ENCODE measurements at regions not wholly inside any gene's neighbourhood (a gene's known extent, or its start where the extent isn't known, plus 50 kb on each side); places are given as distances from the start of the nearest gene placed in this dataset.

DNA sequence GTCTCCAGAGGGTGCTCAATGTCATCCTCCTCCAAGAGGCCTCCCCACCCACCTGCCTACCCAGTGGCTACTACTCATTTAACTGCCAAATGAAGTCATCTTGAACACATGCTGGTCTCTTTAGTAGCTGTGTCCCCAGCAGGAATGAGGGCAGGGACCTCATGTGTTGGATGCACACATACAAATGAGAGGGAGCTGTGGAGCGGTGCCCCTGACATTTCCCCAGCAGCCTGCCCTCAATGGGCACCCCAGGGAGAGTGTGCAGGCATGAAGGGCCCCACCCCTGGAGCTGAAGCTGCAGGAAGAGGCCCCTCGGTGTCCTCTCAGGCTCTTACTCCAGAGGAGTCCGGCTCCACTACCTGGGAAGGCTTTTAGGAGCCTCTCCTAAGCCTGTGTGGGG is 1322.7 kb downstream of the UQCRFS1 start:
- BruUV-seq (replicated peaks), result no TSS peak

DNA sequence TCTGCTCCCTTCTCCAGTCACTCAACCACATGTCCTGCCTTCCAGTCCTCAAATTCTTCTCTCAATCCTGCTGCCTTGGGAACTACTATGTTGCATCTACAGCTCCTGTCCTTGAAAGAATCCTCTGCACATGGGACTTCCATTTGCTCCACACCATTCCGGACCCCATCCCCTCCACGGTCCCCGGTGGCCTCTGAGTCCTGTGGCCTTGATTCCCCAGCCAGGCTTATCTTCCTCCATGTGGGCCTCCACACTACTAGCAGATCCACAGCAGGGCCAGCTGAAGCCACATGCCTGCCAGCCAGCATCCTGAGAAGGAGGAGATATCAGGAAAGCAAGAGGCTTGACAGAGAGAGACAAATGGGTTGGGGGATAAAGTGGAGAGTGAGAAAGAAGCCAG is 1323.8 kb downstream of the UQCRFS1 start:
- dilution Hi-C loops (cut with MboI; ENCODE audit: extremely low pct_ligation_motif_present, low sequenced_read_pairs), result no loop called here
- no peak for DNase-seq (ENCODE audit: low read depth, low spot score)
- POLR2A ChIA-PET, result no interaction called here
- Histone ChIP-seq H3K27ac (ENCODE audit: insufficient read depth, low read depth, low read length) (no peak overlapping the region), H3K27me3 (ENCODE audit: control insufficient read depth in 2 of 2, insufficient read depth in 2 of 2, low read length in 2 of 2) (no peaks in the 10 kb centered on the region), H3K36me3 (ENCODE audit: control insufficient read depth in 2 of 2, extremely low read depth in 1 of 2, insufficient read depth in 2 of 2, low read length in 2 of 2) (no peaks in the 10 kb centered on the region), H3K9me1 (replicated peaks; ENCODE audit: control insufficient read depth, extremely low read depth, insufficient read depth, low read length) (no peaks in the 10 kb centered on the region), H3K79me2 (ENCODE audit: control insufficient read depth, insufficient read depth, low read length) (no peaks in the 10 kb centered on the region), H3K9me3 (replicated peaks; ENCODE audit: control insufficient read depth, insufficient read depth, low read length) (peaks cover 14% of the 10 kb centered on the region), H3K4me3 (replicated peaks in 1 of 3; ENCODE audit: insufficient read depth in 1 of 3, low read depth in 1 of 3, low read length in 3 of 3) (no peak overlapping the region), H3K9ac (replicated peaks; ENCODE audit: extremely low read depth, insufficient read depth, low read length) (no peak overlapping the region), H2AFZ (ENCODE audit: low read depth, low read length) (no peak overlapping the region), H4K20me1 (replicated peaks; ENCODE audit: control insufficient read depth, extremely low read depth, insufficient read depth, low read length) (no peaks in the 10 kb centered on the region), H3K4me2 (ENCODE audit: insufficient read depth, low read length) (no peak overlapping the region), H3K4me1 (ENCODE audit: control insufficient read depth, extremely low read depth, insufficient read depth, low read length) (no peaks in the 10 kb centered on the region)
- intact Hi-C loops (cut with micrococcal nuclease), result no loop called here
- CTCF ChIA-PET, result no interaction called here
- TF ChIP-seq GATA2 (IDR thresholded peaks at IDR 0.05; ENCODE audit: insufficient read depth, insufficient read length, low read depth, low read length) (no peak), POLR2AphosphoS5 (IDR thresholded peaks at IDR 0.05; ENCODE audit: insufficient read depth, low read depth, low read length) (no peak), POLR2A (IDR thresholded peaks at IDR 0.05; ENCODE audit: low read depth, low read length) (no peak), JUN (IDR thresholded peaks at IDR 0.05; ENCODE audit: borderline replicate concordance, insufficient read depth, insufficient read length, low read depth) (no peak)
- TF ChIP-seq, protein P1, sequence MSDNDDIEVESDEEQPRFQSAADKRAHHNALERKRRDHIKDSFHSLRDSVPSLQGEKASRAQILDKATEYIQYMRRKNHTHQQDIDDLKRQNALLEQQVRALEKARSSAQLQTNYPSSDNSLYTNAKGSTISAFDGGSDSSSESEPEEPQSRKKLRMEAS (IDR thresholded peaks at IDR 0.05; ENCODE audit: insufficient read depth, insufficient read length), result no peak
- TF ChIP-seq, protein P2, sequence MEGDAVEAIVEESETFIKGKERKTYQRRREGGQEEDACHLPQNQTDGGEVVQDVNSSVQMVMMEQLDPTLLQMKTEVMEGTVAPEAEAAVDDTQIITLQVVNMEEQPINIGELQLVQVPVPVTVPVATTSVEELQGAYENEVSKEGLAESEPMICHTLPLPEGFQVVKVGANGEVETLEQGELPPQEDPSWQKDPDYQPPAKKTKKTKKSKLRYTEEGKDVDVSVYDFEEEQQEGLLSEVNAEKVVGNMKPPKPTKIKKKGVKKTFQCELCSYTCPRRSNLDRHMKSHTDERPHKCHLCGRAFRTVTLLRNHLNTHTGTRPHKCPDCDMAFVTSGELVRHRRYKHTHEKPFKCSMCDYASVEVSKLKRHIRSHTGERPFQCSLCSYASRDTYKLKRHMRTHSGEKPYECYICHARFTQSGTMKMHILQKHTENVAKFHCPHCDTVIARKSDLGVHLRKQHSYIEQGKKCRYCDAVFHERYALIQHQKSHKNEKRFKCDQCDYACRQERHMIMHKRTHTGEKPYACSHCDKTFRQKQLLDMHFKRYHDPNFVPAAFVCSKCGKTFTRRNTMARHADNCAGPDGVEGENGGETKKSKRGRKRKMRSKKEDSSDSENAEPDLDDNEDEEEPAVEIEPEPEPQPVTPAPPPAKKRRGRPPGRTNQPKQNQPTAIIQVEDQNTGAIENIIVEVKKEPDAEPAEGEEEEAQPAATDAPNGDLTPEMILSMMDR (IDR thresholded peaks at IDR 0.05; ENCODE audit: extremely low read depth in 1 of 2, insufficient read depth in 1 of 2, low read depth in 1 of 2, low read length in 2 of 2), result no peak
- BruUV-seq (replicated peaks), result no TSS peak
- no peak for FAIRE-seq

More for the DNA sequence above, 1322.7 kb downstream of the UQCRFS1 start:
- no peaks in the 10 kb centered on the region for H3K27me3 ChIP-seq (ENCODE audit: control insufficient read depth in 2 of 2, insufficient read depth in 2 of 2, low read length in 2 of 2)
- no peak for TF ChIP-seq GATA2 (IDR thresholded peaks at IDR 0.05; ENCODE audit: insufficient read depth, insufficient read length, low read depth, low read length)
- no peak for TF ChIP-seq JUN (IDR thresholded peaks at IDR 0.05; ENCODE audit: borderline replicate concordance, insufficient read depth, insufficient read length, low read depth)
- no peak for TF ChIP-seq POLR2AphosphoS5 (IDR thresholded peaks at IDR 0.05; ENCODE audit: insufficient read depth, low read depth, low read length)
- no peak for TF ChIP-seq FOS (IDR thresholded peaks at IDR 0.05; ENCODE audit: borderline replicate concordance, insufficient read depth, low read length)
- no peak for TF ChIP-seq EZH2 (IDR thresholded peaks at IDR 0.05; ENCODE audit: borderline replicate concordance, low read depth, low read length, severe bottlenecking)
- no peak for TF ChIP-seq MYC (IDR thresholded peaks at IDR 0.05; ENCODE audit: low read depth, low read length)
- no peak for TF ChIP-seq POLR2A (IDR thresholded peaks at IDR 0.05; ENCODE audit: low read depth, low read length)
- no peak overlapping the region for H2AFZ ChIP-seq (ENCODE audit: low read depth, low read length)
- no peak overlapping the region for H3K4me3 ChIP-seq (replicated peaks in 1 of 3; ENCODE audit: insufficient read depth in 1 of 3, low read depth in 1 of 3, low read length in 3 of 3)
- POLR2A ChIA-PET, result no interaction called here
- no peak overlapping the region for H3K9ac ChIP-seq (replicated peaks; ENCODE audit: extremely low read depth, insufficient read depth, low read length)
- intact Hi-C loops (cut with micrococcal nuclease) (no loop called here), dilution Hi-C loops (cut with MboI; ENCODE audit: extremely low pct_ligation_motif_present, low sequenced_read_pairs) (no loop called here)
- H4K20me1 ChIP-seq (replicated peaks; ENCODE audit: control insufficient read depth, extremely low read depth, insufficient read depth, low read length), result no peaks in the 10 kb centered on the region
- H3K79me2 ChIP-seq (ENCODE audit: control insufficient read depth, insufficient read depth, low read length), result no peaks in the 10 kb centered on the region
- H3K4me1 ChIP-seq (ENCODE audit: control insufficient read depth, extremely low read depth, insufficient read depth, low read length), result no peaks in the 10 kb centered on the region
- no peak overlapping the region for H3K27ac ChIP-seq (ENCODE audit: insufficient read depth, low read depth, low read length)
- no peak overlapping the region for H3K4me2 ChIP-seq (ENCODE audit: insufficient read depth, low read length)
- DNase-seq (ENCODE audit: low read depth, low spot score) (no peak), FAIRE-seq (no peak)
- CTCF ChIA-PET, result no interaction called here
- H3K36me3 ChIP-seq (ENCODE audit: control insufficient read depth in 2 of 2, extremely low read depth in 1 of 2, insufficient read depth in 2 of 2, low read length in 2 of 2), result no peaks in the 10 kb centered on the region
- H3K9me3 ChIP-seq (replicated peaks; ENCODE audit: control insufficient read depth, insufficient read depth, low read length), result peaks cover 14% of the 10 kb centered on the region
- H3K9me1 ChIP-seq (replicated peaks; ENCODE audit: control insufficient read depth, extremely low read depth, insufficient read depth, low read length), result no peaks in the 10 kb centered on the region

Data from endothelial cell of umbilical vein (primary cell).